Retinal pigment epithelial cell (primary cell): ENCODE measurements at regions not wholly inside any gene's neighbourhood (a gene's known extent, or its start where the extent isn't known, plus 50 kb on each side); places are given as distances from the start of the nearest gene placed in this dataset.

Experiments used
- DNase-seq: peaks from one replicate; pipeline ENCODE4 v3.0.0-alpha.2; 2010; ENCODE audit warnings: low read depth
- H3K4me3 ChIP-seq: 2 replicates; pipeline ENCODE4 v1.5.1; 2011; ENCODE audit warnings: mild to moderate bottlenecking, low read length, control low read depth, moderate library complexity
- CTCF ChIP-seq: conservative IDR thresholded peaks from 2 replicates; pipeline ENCODE4 v1.5.1; 2011; ENCODE audit warnings: low read depth, low read length, control low read depth, inconsistent platforms

GRCh38 chr20:60535211-60535610 is 577.0 kb downstream of the CDH26 start:
- no peak overlapping the region for H3K4me3 ChIP-seq
- DNase-seq, result no peak
- TF ChIP-seq CTCF, result no peak

DNA sequence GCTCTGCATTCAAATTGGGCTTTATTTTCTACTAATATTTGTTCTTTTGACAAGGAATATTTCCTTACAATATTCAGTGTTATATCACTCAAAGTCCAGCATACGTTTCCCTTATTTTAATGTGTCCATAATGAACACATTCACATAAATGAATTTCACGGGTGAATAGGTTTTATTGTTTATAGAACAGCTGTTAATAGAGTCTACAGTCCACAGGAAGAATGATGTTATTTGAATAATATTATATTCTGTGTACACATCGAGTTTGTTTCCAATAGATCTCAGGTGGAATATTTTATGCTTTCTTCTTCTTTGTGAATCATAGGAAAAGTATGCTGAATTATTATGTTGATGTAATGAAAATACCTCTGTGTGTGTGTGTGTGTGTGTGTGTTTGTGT is 582.4 kb downstream of the CDH26 start:
- no peak for DNase-seq
- no peak for TF ChIP-seq CTCF
- no peak overlapping the region for H3K4me3 ChIP-seq

GRCh38 chr20:60541991-60542390 is 583.8 kb downstream of the CDH26 start:
- no peak for TF ChIP-seq CTCF
- DNase-seq, result no peak
- no peak overlapping the region for H3K4me3 ChIP-seq

- no peak overlapping the region for H3K4me3 ChIP-seq
- no peak for TF ChIP-seq CTCF
- DNase-seq, result no peak
Observed at GRCh38 chr20:60543598-60543997, 585.4 kb downstream of the CDH26 start.

- H3K4me3 ChIP-seq, result no peak overlapping the region
- no peak for DNase-seq
- TF ChIP-seq CTCF, result no peak
Observed at GRCh38 chr20:60553095-60553494, 594.9 kb downstream of the CDH26 start.

DNA sequence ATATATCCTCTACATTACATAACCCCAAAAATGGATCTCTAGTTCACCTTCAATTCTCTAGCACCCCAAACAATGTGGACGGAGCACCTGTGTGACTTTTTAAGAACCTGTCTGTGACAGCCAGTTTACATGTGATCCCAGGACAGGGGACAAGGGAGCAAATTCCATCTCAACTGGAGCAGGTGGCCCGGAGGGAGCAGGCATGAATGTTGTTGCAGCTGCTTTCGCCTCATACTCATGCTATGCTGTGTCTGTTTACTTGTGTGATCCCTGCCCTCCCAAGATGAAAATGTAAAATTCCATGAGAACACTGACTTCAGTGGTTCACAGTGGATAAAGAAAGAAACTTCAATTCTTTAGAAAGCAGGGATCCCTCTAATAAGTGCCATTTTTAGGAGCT is 600.3 kb downstream of the CDH26 start:
- TF ChIP-seq CTCF, result no peak
- DNase-seq, result no peak
- H3K4me3 ChIP-seq, result no peak overlapping the region

- TF ChIP-seq CTCF, result no peak
- DNase-seq, result no peak
- no peak overlapping the region for H3K4me3 ChIP-seq
Observed at GRCh38 chr20:60559462-60559861, 601.2 kb downstream of the CDH26 start.
